Parathyroid adenoma (tissue), 2 donors: ENCODE measurements at regions not wholly inside any gene's neighbourhood (a gene's known extent, or its start where the extent isn't known, plus 50 kb on each side); places are given as distances from the start of the nearest gene placed in this dataset.

Experiments
- H2AFZ ChIP-seq: fragments of 300-600 bp; sonication (generic); one replicate; pipeline ENCODE4 v1.7.0; 2017; ENCODE audit warnings: antibody characterized with exemption, mild to moderate bottlenecking
- H3K27ac ChIP-seq: fragments of 300-600 bp; sonication (generic); one replicate; pipeline ENCODE4 v1.7.0; 2017
- H3K27me3 ChIP-seq: fragments of 300-600 bp; sonication (generic); one replicate; pipeline ENCODE4 v1.7.0; 2017; ENCODE audit warnings: low read length; ENCODE audit not compliant: control insufficient read depth, insufficient read depth
- H3K36me3 ChIP-seq: fragments of 300-600 bp; sonication (generic); one replicate; pipeline ENCODE4 v1.7.0; 2017; ENCODE audit warnings: low read length; ENCODE audit not compliant: control insufficient read depth, insufficient read depth
- H3K4me1 ChIP-seq: fragments of 300-600 bp; sonication (generic); one replicate; pipeline ENCODE4 v1.7.0; 2017; ENCODE audit warnings: control low read depth
- H3K4me2 ChIP-seq: fragments of 300-600 bp; sonication (generic); one replicate; pipeline ENCODE4 v1.7.0; 2017; ENCODE audit warnings: low read length
- H3K4me3 ChIP-seq: fragments of 300-600 bp; sonication (generic); one replicate; pipeline ENCODE4 v1.7.0; 2017; ENCODE audit warnings: low read depth, low read length
- H3K79me2 ChIP-seq: fragments of 300-600 bp; sonication (generic); one replicate; pipeline ENCODE4 v1.7.0; 2017; ENCODE audit warnings: control low read depth
- H3K9ac ChIP-seq: fragments of 300-600 bp; sonication (generic); one replicate; pipeline ENCODE4 v1.7.0; 2017; ENCODE audit warnings: mild to moderate bottlenecking
- H3K9me3 ChIP-seq: fragments of 300-600 bp; sonication (generic); one replicate; pipeline ENCODE4 v1.7.0; 2017; ENCODE audit warnings: low read length; ENCODE audit not compliant: control insufficient read depth
- TF ChIP-seq, protein P1 (sequence below): fragments of 300-600 bp; sonication (generic); IDR thresholded peaks from one replicate; pipeline ENCODE4 v1.7.0; 2017; ENCODE audit warnings: antibody characterized with exemption, mild to moderate bottlenecking
- donor health status: primary hyperparathyroidism.

DNA sequence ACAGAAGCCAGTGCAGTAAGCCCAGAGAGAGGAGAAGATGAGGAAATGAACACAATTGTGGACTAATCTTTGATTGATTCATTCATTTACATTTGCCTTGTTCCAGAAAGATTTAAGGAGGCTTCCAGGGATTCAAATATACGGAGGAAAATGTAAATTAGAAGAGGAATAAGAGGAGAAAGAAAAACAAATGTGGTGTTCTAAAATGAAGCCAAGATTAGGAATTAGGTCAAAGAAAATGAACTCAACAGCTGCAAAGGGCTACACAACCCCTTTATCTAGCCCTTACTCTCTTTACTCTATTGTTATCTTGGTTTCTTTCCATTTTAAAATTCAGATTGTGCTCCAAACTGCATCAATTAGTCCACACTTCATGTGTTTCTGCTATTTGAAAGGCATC is 196.8 kb downstream of the SPATA18 start:
- no peak overlapping the region for H3K27ac ChIP-seq
- H3K79me2 ChIP-seq: no peaks in the 10 kb centered on the region
- no peak overlapping the region for H2AFZ ChIP-seq
- no peak overlapping the region for H3K9ac ChIP-seq
- H3K4me2 ChIP-seq: no peak overlapping the region
- no peak overlapping the region for H3K4me3 ChIP-seq
- H3K9me3 ChIP-seq: no peaks in the 10 kb centered on the region
- H3K27me3 ChIP-seq: no peaks in the 10 kb centered on the region
- no peaks in the 10 kb centered on the region for H3K36me3 ChIP-seq
- TF ChIP-seq, protein P1, sequence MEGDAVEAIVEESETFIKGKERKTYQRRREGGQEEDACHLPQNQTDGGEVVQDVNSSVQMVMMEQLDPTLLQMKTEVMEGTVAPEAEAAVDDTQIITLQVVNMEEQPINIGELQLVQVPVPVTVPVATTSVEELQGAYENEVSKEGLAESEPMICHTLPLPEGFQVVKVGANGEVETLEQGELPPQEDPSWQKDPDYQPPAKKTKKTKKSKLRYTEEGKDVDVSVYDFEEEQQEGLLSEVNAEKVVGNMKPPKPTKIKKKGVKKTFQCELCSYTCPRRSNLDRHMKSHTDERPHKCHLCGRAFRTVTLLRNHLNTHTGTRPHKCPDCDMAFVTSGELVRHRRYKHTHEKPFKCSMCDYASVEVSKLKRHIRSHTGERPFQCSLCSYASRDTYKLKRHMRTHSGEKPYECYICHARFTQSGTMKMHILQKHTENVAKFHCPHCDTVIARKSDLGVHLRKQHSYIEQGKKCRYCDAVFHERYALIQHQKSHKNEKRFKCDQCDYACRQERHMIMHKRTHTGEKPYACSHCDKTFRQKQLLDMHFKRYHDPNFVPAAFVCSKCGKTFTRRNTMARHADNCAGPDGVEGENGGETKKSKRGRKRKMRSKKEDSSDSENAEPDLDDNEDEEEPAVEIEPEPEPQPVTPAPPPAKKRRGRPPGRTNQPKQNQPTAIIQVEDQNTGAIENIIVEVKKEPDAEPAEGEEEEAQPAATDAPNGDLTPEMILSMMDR: no peak
- peaks cover 4% of the 10 kb centered on the region for H3K4me1 ChIP-seq

DNA sequence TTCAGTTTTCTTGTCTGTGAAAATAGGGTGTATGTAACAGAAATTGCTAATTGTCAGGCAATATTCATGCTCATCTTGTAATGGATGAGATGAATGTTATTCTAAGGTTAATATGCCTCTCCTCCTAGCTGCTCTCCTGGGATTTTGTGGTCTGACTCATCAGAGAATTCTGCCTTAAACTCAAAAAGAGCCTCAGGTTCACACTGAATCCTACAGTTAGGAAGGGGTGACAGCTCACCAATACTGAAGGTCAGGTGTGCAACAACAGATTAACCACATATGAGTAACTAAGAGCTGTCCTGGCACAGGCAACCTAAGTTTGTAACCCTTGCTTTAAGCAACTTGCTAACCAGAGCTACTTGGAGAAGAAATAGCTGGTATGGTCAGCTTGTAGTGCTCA is 197.7 kb downstream of the SPATA18 start:
- no peaks in the 10 kb centered on the region for H3K79me2 ChIP-seq
- no peak overlapping the region for H3K27ac ChIP-seq
- H3K4me3 ChIP-seq: no peak overlapping the region
- peaks cover 4% of the 10 kb centered on the region for H3K4me1 ChIP-seq
- no peaks in the 10 kb centered on the region for H3K27me3 ChIP-seq
- no peak overlapping the region for H2AFZ ChIP-seq
- TF ChIP-seq, protein P1: no peak
- no peaks in the 10 kb centered on the region for H3K36me3 ChIP-seq
- H3K9me3 ChIP-seq: no peaks in the 10 kb centered on the region
- no peak overlapping the region for H3K9ac ChIP-seq
- no peak overlapping the region for H3K4me2 ChIP-seq

DNA sequence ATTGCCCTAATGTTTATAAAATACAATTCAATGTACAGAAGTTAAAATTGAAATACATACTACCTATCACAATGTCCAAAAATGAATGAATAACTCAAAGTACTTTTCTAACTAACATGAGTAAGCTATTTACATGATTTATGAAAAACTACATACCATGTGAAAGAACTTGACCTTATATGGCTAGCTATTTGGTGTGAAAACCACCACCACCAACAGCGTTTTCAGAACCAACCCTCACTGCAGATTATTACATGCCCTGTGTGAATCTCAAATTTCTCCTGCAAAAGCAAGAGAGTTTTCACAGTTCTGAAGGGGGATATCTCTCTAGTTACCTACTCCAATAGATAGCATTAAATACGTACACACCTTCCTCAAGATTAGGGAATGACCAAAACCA is 198.5 kb downstream of the SPATA18 start:
- Histone ChIP-seq H3K4me2 (no peak overlapping the region), H2AFZ (peak overlapping the region; percentile 52), H3K27ac (no peak overlapping the region), H3K36me3 (no peaks in the 10 kb centered on the region), H3K79me2 (no peaks in the 10 kb centered on the region), H3K4me1 (peaks cover 4% of the 10 kb centered on the region), H3K9me3 (no peaks in the 10 kb centered on the region), H3K27me3 (no peaks in the 10 kb centered on the region), H3K9ac (no peak overlapping the region), H3K4me3 (no peak overlapping the region)
- TF ChIP-seq, protein P1: no peak

DNA sequence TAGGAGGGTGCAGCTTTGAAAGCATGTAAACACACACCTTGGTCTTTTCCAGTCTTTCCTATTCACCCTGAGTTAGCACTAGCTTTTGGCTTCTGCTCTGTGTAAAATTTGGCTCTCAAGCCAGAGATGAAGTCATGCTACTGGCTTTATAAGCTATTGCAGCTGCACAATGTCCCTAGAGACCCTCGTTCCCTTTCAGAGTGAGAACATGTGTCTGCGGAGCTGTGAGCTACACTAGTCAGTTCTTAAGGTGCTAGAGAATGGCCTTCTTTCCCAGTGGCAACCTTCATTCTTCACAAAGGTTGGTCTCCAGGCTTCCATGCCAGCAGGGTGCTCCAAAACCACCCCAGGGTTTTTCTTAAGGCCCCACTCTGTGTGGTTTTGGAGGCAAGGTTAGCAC is 199.1 kb downstream of the SPATA18 start:
- H3K4me1 ChIP-seq: peaks cover 4% of the 10 kb centered on the region
- no peak overlapping the region for H3K4me2 ChIP-seq
- no peak overlapping the region for H3K4me3 ChIP-seq
- H3K9ac ChIP-seq: no peak overlapping the region
- H3K27me3 ChIP-seq: no peaks in the 10 kb centered on the region
- TF ChIP-seq, protein P1: no peak
- H3K79me2 ChIP-seq: no peaks in the 10 kb centered on the region
- no peaks in the 10 kb centered on the region for H3K36me3 ChIP-seq
- H3K9me3 ChIP-seq: no peaks in the 10 kb centered on the region
- H3K27ac ChIP-seq: no peak overlapping the region
- peak overlapping the region; percentile 34 for H2AFZ ChIP-seq

DNA sequence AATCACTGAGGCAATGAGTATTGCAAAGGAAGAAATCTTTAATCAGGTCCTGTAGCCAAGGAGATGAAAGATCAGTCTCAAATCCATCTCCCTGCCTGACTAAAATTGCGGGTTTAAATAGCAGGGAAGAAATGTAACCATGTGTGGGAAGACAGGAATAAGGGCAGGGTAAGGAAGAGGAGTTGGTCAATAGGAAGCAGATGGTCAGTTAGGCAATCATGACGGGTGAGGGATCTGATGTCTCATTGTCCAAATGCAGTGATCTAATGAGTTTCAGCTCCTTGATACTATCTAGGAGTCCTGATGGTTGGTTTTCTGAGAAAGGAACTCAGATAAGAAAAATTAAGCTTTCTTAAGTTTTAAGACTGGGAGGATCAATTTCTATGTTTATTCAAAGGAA is 200.8 kb downstream of the SPATA18 start:
- H3K27ac ChIP-seq: no peak overlapping the region
- H3K4me1 ChIP-seq: no peaks in the 10 kb centered on the region
- no peak overlapping the region for H2AFZ ChIP-seq
- H3K9ac ChIP-seq: no peak overlapping the region
- H3K4me3 ChIP-seq: no peak overlapping the region
- no peaks in the 10 kb centered on the region for H3K27me3 ChIP-seq
- H3K4me2 ChIP-seq: no peak overlapping the region
- no peaks in the 10 kb centered on the region for H3K9me3 ChIP-seq
- H3K36me3 ChIP-seq: no peaks in the 10 kb centered on the region
- TF ChIP-seq, protein P1: no peak
- H3K79me2 ChIP-seq: no peaks in the 10 kb centered on the region
